DOHH2 (cell line): ENCODE measurements at regions not wholly inside any gene's neighbourhood (a gene's known extent, or its start where the extent isn't known, plus 50 kb on each side); places are given as distances from the start of the nearest gene placed in this dataset.

ENCODE experiments used
- H3F3A ChIP-seq: fragments of 200-600 bp; sonication (generic), shearing (Covaris generic); 2 replicates; pipeline ENCODE4 v1.6.0; 2016; ENCODE audit warnings: antibody characterized with exemption, mild to moderate bottlenecking; ENCODE audit not compliant: control insufficient read depth, insufficient read depth
- H3K27ac ChIP-seq: fragments of 200-600 bp; sonication (generic); 2 replicates; pipeline ENCODE4 v1.5.1; 2014; ENCODE audit warnings: low read depth, mild to moderate bottlenecking, low read length, moderate library complexity
- H3K27me3 ChIP-seq: fragments of 200-600 bp; sonication (generic); 2 replicates; pipeline ENCODE4 v1.6.1; 2014; ENCODE audit warnings: mild to moderate bottlenecking, low read length, mixed read lengths; ENCODE audit not compliant: control insufficient read depth
- H3K36me3 ChIP-seq: fragments of 200-600 bp; sonication (generic); 2 replicates; pipeline ENCODE4 v1.6.1; 2014; ENCODE audit warnings: mild to moderate bottlenecking, low read length, moderate library complexity, mixed read lengths; ENCODE audit not compliant: control insufficient read depth
- H3K4me1 ChIP-seq: fragments of 200-600 bp; sonication (generic); 2 replicates; pipeline ENCODE4 v1.6.1; 2014; ENCODE audit warnings: mild to moderate bottlenecking, low read length, mixed read lengths; ENCODE audit not compliant: control insufficient read depth
- H3K4me2 ChIP-seq: fragments of 200-600 bp; sonication (generic); 2 replicates; pipeline ENCODE4 v1.6.0; 2014; ENCODE audit warnings: mild to moderate bottlenecking, low read length, moderate library complexity
- H3K4me3 ChIP-seq: fragments of 200-600 bp; sonication (generic); 2 replicates; pipeline ENCODE4 v1.5.1; 2014; ENCODE audit warnings: mild to moderate bottlenecking, low read length, mixed read lengths
- H3K79me2 ChIP-seq: fragments of 200-600 bp; sonication (generic); 2 replicates; pipeline ENCODE4 v1.6.1; 2014; ENCODE audit warnings: mild to moderate bottlenecking, low read length, mixed read lengths; ENCODE audit not compliant: control insufficient read depth
- H3K9me2 ChIP-seq: fragments of 200-600 bp; sonication (generic); replicated peaks from 2 replicates; pipeline ENCODE4 v1.6.1; 2014; ENCODE audit warnings: mild to moderate bottlenecking, low read length, mixed read lengths; ENCODE audit not compliant: control insufficient read depth
- H3K9me3 ChIP-seq: fragments of 200-600 bp; sonication (generic); 2 replicates; pipeline ENCODE4 v1.6.1; 2014; ENCODE audit warnings: antibody characterized with exemption, low read length, mixed read lengths; ENCODE audit not compliant: control insufficient read depth, insufficient read depth
- H4K20me1 ChIP-seq: fragments of 200-600 bp; sonication (generic); 2 replicates; pipeline ENCODE4 v1.6.0; 2014; ENCODE audit warnings: low read depth, mild to moderate bottlenecking, antibody characterized with exemption, low read length, moderate library complexity; ENCODE audit not compliant: control insufficient read depth, insufficient read depth
- EZH2phosphoT487 ChIP-seq: fragments of 200-600 bp; sonication (generic); IDR thresholded peaks from 2 replicates; pipeline ENCODE4 v1.6.1; 2017; ENCODE audit warnings: borderline replicate concordance, mild to moderate bottlenecking, antibody characterized with exemption, low read length, moderate library complexity, mixed read lengths
- TF ChIP-seq, protein P1 (sequence below): fragments of 200-600 bp; sonication (generic); IDR thresholded peaks from one replicate; pipeline ENCODE4 v1.5.1; 2014; ENCODE audit warnings: antibody characterized with exemption, mild to moderate bottlenecking, low read depth, low read length; ENCODE audit not compliant: poor library complexity, severe bottlenecking

GRCh38 chr13:76329866-76330580 lies 556.2 kb downstream of the KCTD12 start:
- no peaks in the 10 kb centered on the region for H3K27me3 ChIP-seq

GRCh38 chr13:76329004-76329403 lies 557.2 kb downstream of the KCTD12 start:
- H3K4me2 ChIP-seq, result no peak overlapping the region
- H3K9me2 ChIP-seq, result no peaks in the 10 kb centered on the region
- no peak overlapping the region for H3K27ac ChIP-seq
- TF ChIP-seq, protein P1, sequence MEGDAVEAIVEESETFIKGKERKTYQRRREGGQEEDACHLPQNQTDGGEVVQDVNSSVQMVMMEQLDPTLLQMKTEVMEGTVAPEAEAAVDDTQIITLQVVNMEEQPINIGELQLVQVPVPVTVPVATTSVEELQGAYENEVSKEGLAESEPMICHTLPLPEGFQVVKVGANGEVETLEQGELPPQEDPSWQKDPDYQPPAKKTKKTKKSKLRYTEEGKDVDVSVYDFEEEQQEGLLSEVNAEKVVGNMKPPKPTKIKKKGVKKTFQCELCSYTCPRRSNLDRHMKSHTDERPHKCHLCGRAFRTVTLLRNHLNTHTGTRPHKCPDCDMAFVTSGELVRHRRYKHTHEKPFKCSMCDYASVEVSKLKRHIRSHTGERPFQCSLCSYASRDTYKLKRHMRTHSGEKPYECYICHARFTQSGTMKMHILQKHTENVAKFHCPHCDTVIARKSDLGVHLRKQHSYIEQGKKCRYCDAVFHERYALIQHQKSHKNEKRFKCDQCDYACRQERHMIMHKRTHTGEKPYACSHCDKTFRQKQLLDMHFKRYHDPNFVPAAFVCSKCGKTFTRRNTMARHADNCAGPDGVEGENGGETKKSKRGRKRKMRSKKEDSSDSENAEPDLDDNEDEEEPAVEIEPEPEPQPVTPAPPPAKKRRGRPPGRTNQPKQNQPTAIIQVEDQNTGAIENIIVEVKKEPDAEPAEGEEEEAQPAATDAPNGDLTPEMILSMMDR, result no peak
- no peak for TF ChIP-seq EZH2phosphoT487
- no peaks in the 10 kb centered on the region for H3K36me3 ChIP-seq
- H3K4me3 ChIP-seq, result no peak overlapping the region
- H3K27me3 ChIP-seq, result no peaks in the 10 kb centered on the region
- no peaks in the 10 kb centered on the region for H3K9me3 ChIP-seq
- H3K4me1 ChIP-seq, result no peaks in the 10 kb centered on the region
- no peaks in the 10 kb centered on the region for H3K79me2 ChIP-seq
- H3F3A ChIP-seq, result no peaks in the 10 kb centered on the region
- H4K20me1 ChIP-seq, result no peaks in the 10 kb centered on the region

More at GRCh38 chr13:76329866-76330580, 556.2 kb downstream of the KCTD12 start:
- Histone ChIP-seq H3K9me2 (no peaks in the 10 kb centered on the region), H3K27ac (no peak overlapping the region), H3K79me2 (no peaks in the 10 kb centered on the region), H3F3A (no peaks in the 10 kb centered on the region), H3K36me3 (no peaks in the 10 kb centered on the region), H4K20me1 (no peaks in the 10 kb centered on the region), H3K9me3 (no peaks in the 10 kb centered on the region), H3K4me1 (no peaks in the 10 kb centered on the region), H3K4me3 (no peak overlapping the region), H3K4me2 (no peak overlapping the region)
- TF ChIP-seq EZH2phosphoT487, result no peak
- TF ChIP-seq, protein P1, result no peak

- H3K4me1 ChIP-seq, result no peaks in the 10 kb centered on the region
- H3K9me2 ChIP-seq, result no peaks in the 10 kb centered on the region
- no peaks in the 10 kb centered on the region for H3F3A ChIP-seq
- no peaks in the 10 kb centered on the region for H3K79me2 ChIP-seq
- no peak overlapping the region for H3K4me3 ChIP-seq
- H3K4me2 ChIP-seq, result no peak overlapping the region
- TF ChIP-seq, protein P1, result no peak
- no peak for TF ChIP-seq EZH2phosphoT487
- no peaks in the 10 kb centered on the region for H3K36me3 ChIP-seq
- no peaks in the 10 kb centered on the region for H3K9me3 ChIP-seq
- H3K27ac ChIP-seq, result no peak overlapping the region
- no peaks in the 10 kb centered on the region for H3K27me3 ChIP-seq
- H4K20me1 ChIP-seq, result no peaks in the 10 kb centered on the region
Measured at GRCh38 chr13:76326343-76326742, 559.9 kb downstream of the KCTD12 start.
